GM21825 (cell line): ENCODE measurements at regions not wholly inside any gene's neighbourhood (a gene's known extent, or its start where the extent isn't known, plus 50 kb on each side); places are given as distances from the start of the nearest gene placed in this dataset.

ENCODE experiments used
- ATAC-seq: cut with Tn5 transposase; IDR thresholded peaks from one replicate; pipeline ENCODE4 v1.9.1; 2021; ENCODE audit warnings: mild to moderate bottlenecking, moderate library complexity; ENCODE audit not compliant: unreplicated experiment

DNA sequence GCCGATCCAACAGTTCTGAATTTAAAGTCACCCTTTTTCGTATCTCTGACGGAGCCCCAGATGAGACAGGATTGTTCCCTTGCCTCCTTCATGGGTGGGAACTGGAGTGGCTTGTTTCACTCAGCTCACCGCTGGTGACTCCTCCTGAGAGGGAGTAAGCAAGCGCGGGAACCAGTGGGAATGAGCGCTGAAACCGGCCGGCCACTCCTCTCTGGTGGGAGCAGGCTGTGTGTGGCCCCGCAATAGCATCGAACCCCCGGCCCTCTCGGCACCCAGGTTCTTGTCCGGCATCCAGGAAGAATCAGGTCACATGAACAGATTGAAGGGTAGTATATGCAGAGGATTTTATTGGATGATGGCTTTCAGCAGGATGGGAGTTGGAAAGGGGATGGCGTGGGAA lies 1211.6 kb upstream of the PCDH20 start:
- no peak for ATAC-seq

DNA sequence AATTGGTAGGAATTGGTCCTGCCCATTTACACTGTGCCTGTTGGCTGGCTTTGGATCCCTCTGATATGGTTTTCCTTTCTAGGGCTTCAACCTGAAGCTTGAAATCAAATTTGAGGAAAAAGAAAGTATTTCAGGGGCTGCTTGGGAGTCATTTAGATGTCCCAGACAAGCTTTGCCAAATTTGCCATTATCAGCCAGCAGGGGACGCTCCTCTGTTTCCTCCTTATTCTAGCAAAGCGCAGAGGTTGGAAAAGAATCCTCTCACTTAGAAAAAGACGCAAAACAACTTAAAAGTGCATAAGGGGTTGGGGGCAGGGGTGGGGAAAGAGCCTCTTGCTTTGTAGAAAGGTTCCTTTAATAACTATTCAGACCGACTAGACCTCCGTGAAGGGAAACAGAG lies 1211.1 kb upstream of the PCDH20 start:
- no peak for ATAC-seq

- no peak for ATAC-seq
Observed at GRCh38 chr13:62625214-62625881, 1209.7 kb upstream of the PCDH20 start.

- no peak for ATAC-seq
Observed at GRCh38 chr13:62613819-62614218, 1198.2 kb upstream of the PCDH20 start.

DNA sequence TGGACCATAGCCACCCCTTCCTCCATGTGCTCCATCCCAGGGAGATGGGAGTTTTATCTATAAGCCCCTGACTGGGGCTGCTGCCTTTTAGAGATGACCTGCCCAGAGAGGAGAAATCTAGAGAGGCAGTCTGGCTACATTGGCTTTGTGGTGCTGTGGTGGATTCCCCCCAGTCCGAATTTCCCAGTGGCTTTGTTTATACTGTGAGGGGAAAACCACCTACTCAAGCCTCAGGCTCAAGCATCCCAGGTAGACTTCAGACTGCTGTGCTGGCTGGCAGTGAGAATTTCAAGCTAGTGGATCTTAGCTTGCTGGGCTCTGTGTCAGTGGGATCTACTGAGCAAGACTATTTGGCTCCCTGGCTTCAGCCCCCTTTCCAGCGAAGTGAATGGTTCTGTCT lies 1195.7 kb upstream of the PCDH20 start:
- ATAC-seq: no peak

GRCh38 chr13:62598708-62599107 lies 1183.1 kb upstream of the PCDH20 start:
- ATAC-seq: no peak

DNA sequence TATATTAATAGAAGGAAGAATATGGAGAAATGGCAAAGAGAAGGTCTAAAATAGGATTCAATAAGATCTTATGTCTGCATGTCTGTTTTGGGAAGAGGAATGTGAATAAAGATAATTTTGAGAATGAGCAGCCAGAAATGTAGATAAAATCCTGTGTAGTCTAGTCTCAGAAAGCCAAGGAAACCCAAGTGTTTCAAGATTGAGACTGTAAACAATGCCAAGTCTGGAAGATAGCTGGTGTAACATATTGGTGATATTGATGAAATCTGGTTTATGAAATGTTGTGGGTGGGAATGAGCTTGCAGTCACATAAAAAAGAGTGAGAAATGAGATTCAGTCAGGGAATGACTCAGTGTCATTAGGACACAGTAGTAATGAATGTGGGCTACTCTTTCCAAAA lies 1180.3 kb upstream of the PCDH20 start:
- no peak for ATAC-seq

GRCh38 chr13:62593804-62594203 lies 1178.2 kb upstream of the PCDH20 start:
- no peak for ATAC-seq

GRCh38 chr13:62583466-62583865 lies 1167.8 kb upstream of the PCDH20 start:
- ATAC-seq: no peak

GRCh38 chr13:62578402-62578801 lies 1162.8 kb upstream of the PCDH20 start:
- ATAC-seq: no peak

- ATAC-seq: no peak
Observed at GRCh38 chr13:62564770-62565169, 1149.1 kb upstream of the PCDH20 start.

GRCh38 chr13:62563251-62563650 lies 1147.6 kb upstream of the PCDH20 start:
- ATAC-seq: no peak

DNA sequence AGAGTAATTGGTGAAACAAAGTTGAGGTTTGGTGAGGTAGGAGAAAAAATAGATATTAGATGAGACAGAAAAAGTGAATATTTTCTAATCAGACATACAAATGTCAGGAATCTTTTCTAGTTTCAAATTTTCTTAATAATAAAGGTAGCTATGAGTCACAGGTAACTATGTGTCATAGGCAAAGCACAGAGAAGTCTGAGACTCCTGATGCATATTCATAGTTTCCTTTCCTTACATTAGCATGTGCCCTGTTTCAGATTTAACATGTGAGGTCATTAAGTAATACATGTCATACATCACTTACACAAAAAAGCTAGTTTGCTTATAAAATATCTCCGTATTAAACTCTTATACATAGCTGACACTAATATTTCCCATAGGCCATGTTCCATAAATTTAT lies 1141.3 kb upstream of the PCDH20 start:
- no peak for ATAC-seq

GRCh38 chr13:62551588-62551987 lies 1135.9 kb upstream of the PCDH20 start:
- no peak for ATAC-seq

- no peak for ATAC-seq
Observed at GRCh38 chr13:62544928-62545327, 1129.3 kb upstream of the PCDH20 start.

GRCh38 chr13:62537593-62537992 lies 1121.9 kb upstream of the PCDH20 start:
- no peak for ATAC-seq

- ATAC-seq: no peak
Observed at GRCh38 chr13:62525652-62526051, 1110.0 kb upstream of the PCDH20 start.

DNA sequence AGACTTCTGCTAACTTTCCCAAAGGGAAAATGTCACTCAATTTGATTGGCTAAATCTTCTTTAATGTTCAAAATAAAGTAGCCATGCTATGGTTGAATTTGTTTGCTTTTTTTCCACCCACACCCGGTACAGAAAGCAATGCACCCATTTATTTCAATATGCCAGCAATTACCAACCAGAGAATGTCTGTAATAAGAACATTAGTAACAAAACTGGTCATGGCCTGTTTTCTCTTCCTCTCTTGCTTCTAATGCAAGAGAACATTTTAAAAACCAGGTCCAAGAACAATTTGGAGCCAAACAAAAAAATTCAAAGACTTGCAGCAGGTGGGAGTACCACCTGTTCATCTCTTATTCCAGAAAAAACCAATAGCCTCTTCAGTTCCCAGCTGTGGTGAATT lies 1108.8 kb upstream of the PCDH20 start:
- ATAC-seq: no peak

- ATAC-seq: peak; percentile 52
Observed at GRCh38 chr13:62524061-62524460, 1108.4 kb upstream of the PCDH20 start.

DNA sequence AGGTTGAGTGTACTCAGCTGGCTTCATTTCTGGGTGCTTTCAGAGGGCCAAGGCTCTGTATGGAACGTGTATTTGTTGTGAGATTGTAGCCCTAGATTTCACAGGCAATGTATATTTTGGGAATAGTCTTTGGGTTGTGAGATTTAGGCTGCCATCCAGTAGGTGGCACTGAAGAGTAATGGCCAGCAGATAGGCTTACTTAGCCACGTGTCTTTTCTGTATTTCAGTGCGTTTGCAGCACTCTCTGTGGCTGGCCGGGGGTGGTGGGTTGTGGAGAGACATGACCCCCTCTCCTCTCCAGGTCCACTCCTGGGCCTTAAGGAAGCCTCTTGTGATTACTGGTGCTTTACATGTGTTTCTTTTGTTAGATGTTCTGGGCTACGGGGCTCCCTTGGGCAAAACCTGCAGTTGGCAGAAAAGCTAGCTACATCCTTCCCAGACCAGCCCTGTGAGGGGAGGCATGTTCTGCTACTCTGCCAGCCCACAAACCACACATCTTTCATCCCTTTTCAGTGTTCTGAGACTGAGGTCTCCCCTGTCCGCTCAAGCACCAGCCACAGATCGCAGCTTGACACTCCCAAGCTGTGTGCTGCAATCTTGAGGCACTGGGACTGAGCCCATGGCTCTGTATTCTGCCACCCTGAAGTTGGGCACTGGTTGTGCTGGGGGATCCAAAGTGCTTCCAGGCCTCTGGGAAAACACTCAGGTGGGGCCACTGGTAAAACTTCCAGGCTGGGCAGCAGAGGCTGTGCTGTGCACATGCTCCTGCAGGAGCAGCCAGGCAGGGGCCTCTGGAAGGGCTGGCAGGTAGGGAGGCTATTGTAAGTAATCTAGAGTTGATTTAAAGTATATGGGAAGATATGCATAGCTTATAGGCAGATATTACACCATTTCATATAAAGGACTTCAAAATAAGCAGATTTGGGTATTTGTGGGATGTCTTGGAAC lies 1096.8 kb upstream of the PCDH20 start:
- ATAC-seq: peak; percentile 95

DNA sequence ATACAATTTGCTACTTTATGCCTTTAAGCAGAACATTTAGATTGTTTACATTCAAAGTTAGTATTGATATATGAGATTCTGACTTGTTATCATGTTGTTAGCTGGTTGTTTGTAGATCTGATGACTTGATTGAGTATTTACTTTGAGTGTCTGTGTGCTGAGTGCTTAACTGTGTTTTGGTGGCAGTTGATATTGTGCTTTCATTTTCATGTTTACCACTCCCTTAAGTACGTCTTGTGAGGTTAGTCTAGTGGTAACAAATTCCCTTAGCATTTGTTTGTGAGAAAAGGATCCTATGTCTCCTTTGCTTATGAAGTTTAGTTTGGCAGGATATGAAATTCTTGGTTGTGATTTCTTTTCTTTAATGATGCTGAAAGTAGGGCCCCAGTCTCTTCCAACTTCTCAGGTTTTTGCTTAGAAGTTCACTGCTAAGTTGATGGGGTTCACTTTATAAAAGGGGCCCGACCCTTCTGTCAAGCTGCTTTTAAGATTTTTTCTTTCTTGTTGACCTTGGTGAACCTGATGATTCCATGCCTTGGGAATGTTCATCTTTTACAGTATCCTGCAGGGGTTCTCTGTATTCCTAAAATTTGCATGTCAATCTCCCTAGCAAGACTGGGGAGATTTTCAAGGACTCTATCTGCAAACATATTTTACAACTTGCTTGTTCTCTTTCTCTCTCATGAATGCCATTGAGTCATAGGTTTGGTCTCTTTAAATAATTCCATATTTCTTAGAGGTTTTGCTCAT lies 1095.4 kb upstream of the PCDH20 start:
- ATAC-seq: no peak

GRCh38 chr13:62502588-62502987 lies 1086.9 kb upstream of the PCDH20 start:
- no peak for ATAC-seq
